Activated B cell treated with CpG ODN at 0.5 μM for 24 hours (primary cell): ENCODE measurements at regions not wholly inside any gene's neighbourhood (a gene's known extent, or its start where the extent isn't known, plus 50 kb on each side); places are given as distances from the start of the nearest gene placed in this dataset.

Source experiments
- ATAC-seq: fragments of 200-7000 bp; cut with Tn5 transposase; one replicate; pipeline ENCODE4 v1.10.0; 2021; ENCODE audit warnings: low read depth, mild to moderate bottlenecking, moderate library complexity
- CTCF ChIA-PET: fragments of 350-600 bp; sonication (Branson Sonifier 250); formaldehyde crosslinking; loops from one replicate; lab custom pipeline; 2021; ENCODE audit warnings: antibody characterized with exemption; lab: Charles Lee
- POLR2A ChIA-PET: fragments of 350-600 bp; sonication (Branson Sonifier 250); formaldehyde crosslinking; loops from one replicate; lab custom pipeline; 2021; ENCODE audit warnings: antibody characterized with exemption; lab: Charles Lee
- DNase-seq: peaks from one replicate; pipeline ENCODE4 v3.0.0; 2022
- H3K27ac Mint-ChIP-seq: one replicate; pipeline ENCODE4 v1.8.0; 2020; ENCODE audit warnings: mixed read lengths
- H3K27me3 Mint-ChIP-seq: one replicate; pipeline ENCODE4 v1.8.0; 2021; ENCODE audit warnings: mixed read lengths
- H3K36me3 Mint-ChIP-seq: one replicate; pipeline ENCODE4 v1.8.0; 2021; ENCODE audit warnings: low read depth, mixed read lengths
- H3K4me1 Mint-ChIP-seq: one replicate; pipeline ENCODE4 v1.8.0; 2021; ENCODE audit warnings: mixed read lengths
- H3K4me3 Mint-ChIP-seq: one replicate; pipeline ENCODE4 v1.8.0; 2020; ENCODE audit warnings: mild to moderate bottlenecking, mixed read lengths
- H3K9me3 Mint-ChIP-seq: one replicate; pipeline ENCODE4 v1.8.0; 2020; ENCODE audit warnings: mixed read lengths
- intact Hi-C: fragments of 100-400 bp; cut with micrococcal nuclease; formaldehyde crosslinking; loops from one replicate; pipeline ENCODE4 v1.15.1; 2024
- TF ChIP-seq, protein P1 (sequence below): fragments of 200-600 bp; IDR thresholded peaks from one replicate; pipeline ENCODE4 v1.8.0; 2022; ENCODE audit warnings: antibody characterized with exemption, mild to moderate bottlenecking

DNA sequence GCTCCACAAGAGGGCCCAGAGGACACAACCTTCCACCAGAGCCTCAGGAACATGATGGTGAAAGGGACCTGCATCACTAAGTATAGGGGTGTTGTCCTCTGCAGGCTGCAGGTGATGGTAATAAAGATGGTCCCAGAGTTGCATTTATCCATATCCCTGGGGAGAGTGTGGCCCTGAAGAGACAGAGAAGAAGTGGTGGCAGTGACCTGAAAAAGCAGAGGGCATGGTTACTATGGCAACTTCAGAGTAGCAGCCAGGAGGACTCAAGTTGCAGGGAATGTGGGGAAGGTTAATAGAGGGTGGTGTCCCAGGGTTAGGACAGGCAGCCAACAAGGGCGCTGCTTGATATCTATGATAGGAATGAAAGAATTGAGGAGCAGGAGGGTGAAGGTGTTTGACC is 57.1 kb downstream of the HLA-A start:
- H3K36me3 Mint-ChIP-seq: no peaks in the 10 kb centered on the region
- intact Hi-C loops: no loop called here
- no peaks in the 10 kb centered on the region for H3K4me1 Mint-ChIP-seq
- no peaks in the 10 kb centered on the region for H3K9me3 Mint-ChIP-seq
- ChIA-PET CTCF (no interaction called here), POLR2A (no interaction called here)
- H3K4me3 Mint-ChIP-seq: no peak overlapping the region
- peaks cover 5% of the 10 kb centered on the region for H3K27me3 Mint-ChIP-seq
- TF ChIP-seq, protein P1, sequence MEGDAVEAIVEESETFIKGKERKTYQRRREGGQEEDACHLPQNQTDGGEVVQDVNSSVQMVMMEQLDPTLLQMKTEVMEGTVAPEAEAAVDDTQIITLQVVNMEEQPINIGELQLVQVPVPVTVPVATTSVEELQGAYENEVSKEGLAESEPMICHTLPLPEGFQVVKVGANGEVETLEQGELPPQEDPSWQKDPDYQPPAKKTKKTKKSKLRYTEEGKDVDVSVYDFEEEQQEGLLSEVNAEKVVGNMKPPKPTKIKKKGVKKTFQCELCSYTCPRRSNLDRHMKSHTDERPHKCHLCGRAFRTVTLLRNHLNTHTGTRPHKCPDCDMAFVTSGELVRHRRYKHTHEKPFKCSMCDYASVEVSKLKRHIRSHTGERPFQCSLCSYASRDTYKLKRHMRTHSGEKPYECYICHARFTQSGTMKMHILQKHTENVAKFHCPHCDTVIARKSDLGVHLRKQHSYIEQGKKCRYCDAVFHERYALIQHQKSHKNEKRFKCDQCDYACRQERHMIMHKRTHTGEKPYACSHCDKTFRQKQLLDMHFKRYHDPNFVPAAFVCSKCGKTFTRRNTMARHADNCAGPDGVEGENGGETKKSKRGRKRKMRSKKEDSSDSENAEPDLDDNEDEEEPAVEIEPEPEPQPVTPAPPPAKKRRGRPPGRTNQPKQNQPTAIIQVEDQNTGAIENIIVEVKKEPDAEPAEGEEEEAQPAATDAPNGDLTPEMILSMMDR: no peak
- DNase-seq (no peak), ATAC-seq (no peak)
- no peak overlapping the region for H3K27ac Mint-ChIP-seq

DNA sequence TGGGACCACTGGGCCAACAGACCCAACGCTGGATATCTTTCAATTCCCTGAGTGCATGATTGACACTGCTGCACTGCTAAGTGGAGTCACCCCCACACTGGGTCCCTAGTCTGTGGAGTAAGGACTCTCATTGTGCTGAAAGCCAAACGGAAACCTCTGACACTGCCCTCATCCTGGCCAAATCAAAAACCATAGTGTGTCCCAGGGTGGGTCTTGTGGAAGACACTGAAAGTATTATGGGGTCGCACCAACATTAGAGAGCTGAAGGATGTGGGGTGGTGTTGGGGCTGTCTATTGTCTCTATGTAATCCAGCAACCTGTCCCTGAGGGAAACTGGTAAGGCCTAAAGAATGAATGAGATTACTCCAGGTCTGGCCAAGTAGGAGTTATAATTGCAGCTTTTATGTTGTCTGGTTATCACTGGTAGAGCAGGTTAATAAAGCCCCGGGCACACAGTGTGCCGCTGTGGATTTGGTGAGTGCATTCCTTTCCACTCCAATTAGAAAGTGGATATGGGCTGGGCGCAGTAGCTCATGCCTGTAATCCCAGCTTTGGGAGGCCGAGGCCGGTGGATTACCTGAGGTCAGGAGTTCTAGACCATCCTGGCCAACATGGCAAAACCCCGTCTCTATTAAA is 57.9 kb downstream of the HLA-A start:
- ATAC-seq: no peak
- DNase-seq: no peak
- ChIA-PET CTCF (no interaction called here), POLR2A (no interaction called here)
- intact Hi-C loops: no loop called here
- TF ChIP-seq, protein P1: no peak
- Mint-ChIP-seq H3K9me3 (no peaks in the 10 kb centered on the region), H3K27ac (no peak overlapping the region), H3K4me3 (no peak overlapping the region), H3K36me3 (no peaks in the 10 kb centered on the region), H3K4me1 (no peaks in the 10 kb centered on the region), H3K27me3 (peaks cover 8% of the 10 kb centered on the region)

DNA sequence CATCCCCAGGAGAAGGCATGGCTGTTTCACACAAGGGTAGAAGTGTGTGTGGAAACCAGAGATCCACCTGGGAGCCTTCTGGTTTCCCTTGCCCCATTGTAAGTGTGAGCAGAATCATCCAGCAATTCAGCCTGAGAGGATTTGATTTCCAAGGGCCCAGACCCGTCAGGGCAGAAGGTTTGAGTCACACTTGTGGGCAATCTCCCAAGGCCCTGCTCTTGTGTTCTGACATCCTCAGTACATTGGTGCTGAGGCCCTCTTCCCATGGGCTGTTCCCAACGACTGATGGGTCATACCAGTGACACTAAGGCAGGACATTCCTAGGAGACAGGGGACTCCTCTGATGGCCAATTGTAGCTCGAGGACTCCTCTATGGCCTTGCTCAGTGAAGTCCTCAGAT is 58.2 kb upstream of the POLR1H start:
- ChIA-PET CTCF (interaction anchor here (1.0 kb wide), 1 partner anchor 11 kb away, joined by 3 read pairs; no protein-coding TSS in a partner anchor), POLR2A (no interaction called here)
- no peak for ATAC-seq
- no peak for DNase-seq
- Mint-ChIP-seq H3K9me3 (no peaks in the 10 kb centered on the region), H3K27ac (no peak overlapping the region), H3K4me3 (no peak overlapping the region), H3K36me3 (no peaks in the 10 kb centered on the region), H3K27me3 (peaks cover 18% of the 10 kb centered on the region), H3K4me1 (peaks cover 19% of the 10 kb centered on the region)
- TF ChIP-seq, protein P1: no peak
- intact Hi-C loops: no loop called here

DNA sequence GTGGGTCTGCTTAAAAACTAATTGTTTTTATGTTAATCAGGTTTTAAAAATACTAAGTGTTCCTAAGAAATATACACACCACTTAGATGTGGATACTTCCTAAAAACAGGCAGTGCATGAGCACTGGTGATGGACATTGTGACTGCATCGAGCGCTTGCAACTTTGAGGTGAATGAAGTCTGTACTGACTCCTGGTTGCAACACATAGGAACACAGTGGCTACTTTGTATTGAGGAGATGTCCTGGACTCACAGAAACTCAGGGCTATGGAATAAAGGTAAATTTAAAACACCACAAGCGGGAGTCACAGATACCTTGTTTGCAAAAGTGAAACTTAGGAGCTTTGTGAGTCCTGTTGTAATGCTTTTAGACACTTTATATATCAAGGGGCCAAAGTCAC is 55.6 kb upstream of the POLR1H start:
- ChIA-PET POLR2A (interaction anchor here (0.6 to 1.2 kb wide), 2 partner anchors 65 to 157 kb away, joined by 3 to 5 read pairs; no protein-coding TSS in a partner anchor), CTCF (no interaction called here)
- DNase-seq (no peak), ATAC-seq (no peak)
- H3K27ac Mint-ChIP-seq: no peak overlapping the region
- H3K9me3 Mint-ChIP-seq: no peaks in the 10 kb centered on the region
- peaks cover 2% of the 10 kb centered on the region for H3K36me3 Mint-ChIP-seq
- peak overlapping the region; percentile 84 for H3K4me3 Mint-ChIP-seq
- intact Hi-C loops: loop anchor here (5.0 kb wide), 1 partner anchor 78 kb away; no protein-coding TSS in a partner anchor
- peaks cover 20% of the 10 kb centered on the region for H3K27me3 Mint-ChIP-seq
- peaks cover 19% of the 10 kb centered on the region for H3K4me1 Mint-ChIP-seq
- TF ChIP-seq, protein P1: no peak

DNA sequence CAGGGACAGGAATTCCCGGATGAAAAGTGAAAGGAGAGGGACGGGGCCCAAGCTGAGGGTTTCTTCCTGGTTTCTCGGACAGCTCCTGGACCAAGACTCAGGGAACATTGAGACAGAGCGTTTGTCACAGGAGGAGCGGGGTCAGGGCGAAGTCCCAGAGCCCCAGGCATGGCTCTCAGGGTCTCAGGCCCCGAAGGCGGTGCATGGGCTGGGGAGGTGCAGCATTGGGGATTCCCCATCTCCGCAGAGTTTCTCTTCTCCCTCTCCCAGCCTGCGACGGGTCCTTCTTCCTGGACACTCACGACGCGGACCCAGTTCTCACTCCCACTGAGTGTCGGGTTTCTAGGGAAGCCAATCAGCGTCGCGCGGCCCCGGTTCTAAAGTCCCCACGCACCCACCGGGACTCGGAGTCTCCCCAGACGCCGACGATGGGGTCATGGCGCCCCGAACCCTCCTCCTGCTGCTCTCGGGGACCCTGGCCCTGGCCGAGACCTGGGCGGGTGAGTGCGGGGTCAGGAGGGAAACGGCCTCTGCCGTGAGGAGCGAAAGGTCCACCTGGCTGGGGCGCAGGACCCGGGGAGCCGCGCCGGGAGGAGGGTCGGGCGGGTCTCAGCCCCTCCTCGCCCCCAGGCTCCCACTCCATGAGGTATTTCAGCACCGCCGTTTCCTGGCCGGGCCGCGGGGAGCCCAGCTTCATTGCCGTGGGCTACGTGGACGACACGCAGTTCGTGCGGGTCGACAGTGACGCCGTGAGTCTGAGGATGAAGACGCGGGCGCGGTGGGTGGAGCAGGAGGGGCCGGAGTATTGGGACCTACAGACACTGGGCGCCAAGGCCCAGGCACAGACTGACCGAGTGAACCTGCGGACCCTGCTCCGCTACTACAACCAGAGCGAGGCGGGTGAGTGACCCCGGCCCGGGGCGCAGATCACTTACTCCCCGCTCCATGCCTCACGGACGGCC is 54.6 kb upstream of the POLR1H start:
- H3K36me3 Mint-ChIP-seq: peaks cover 9% of the 10 kb centered on the region
- intact Hi-C loops: loop anchor here (1.0 to 5.0 kb wide), 4 partner anchors 18 to 79 kb away; partner anchors contain the start of gene HLA-A
- no peak for DNase-seq
- H3K4me3 Mint-ChIP-seq: peak overlapping the region; percentile 84
- ATAC-seq: peak; percentile 45
- TF ChIP-seq, protein P1: no peak
- H3K27me3 Mint-ChIP-seq: peaks cover 20% of the 10 kb centered on the region
- no peak overlapping the region for H3K27ac Mint-ChIP-seq
- ChIA-PET CTCF (no interaction called here), POLR2A (interaction anchor here (0.6 to 1.2 kb wide), 2 partner anchors 66 to 158 kb away, joined by 3 to 5 read pairs; no protein-coding TSS in a partner anchor)
- H3K9me3 Mint-ChIP-seq: no peaks in the 10 kb centered on the region
- peaks cover 19% of the 10 kb centered on the region for H3K4me1 Mint-ChIP-seq
